Left renal cortex interstitium (tissue), 4 donors: ENCODE measurements at regions not wholly inside any gene's neighbourhood (a gene's known extent, or its start where the extent isn't known, plus 50 kb on each side); places are given as distances from the start of the nearest gene placed in this dataset.

Experiments used
- DNase-seq, 4 donors: peaks; one replicate each; pipeline ENCODE4 v3.0.0-alpha.2; 2013; ENCODE audit warnings: low read depth in 4 of 4, low spot score in 2 of 4, missing footprints in 1 of 4

DNA sequence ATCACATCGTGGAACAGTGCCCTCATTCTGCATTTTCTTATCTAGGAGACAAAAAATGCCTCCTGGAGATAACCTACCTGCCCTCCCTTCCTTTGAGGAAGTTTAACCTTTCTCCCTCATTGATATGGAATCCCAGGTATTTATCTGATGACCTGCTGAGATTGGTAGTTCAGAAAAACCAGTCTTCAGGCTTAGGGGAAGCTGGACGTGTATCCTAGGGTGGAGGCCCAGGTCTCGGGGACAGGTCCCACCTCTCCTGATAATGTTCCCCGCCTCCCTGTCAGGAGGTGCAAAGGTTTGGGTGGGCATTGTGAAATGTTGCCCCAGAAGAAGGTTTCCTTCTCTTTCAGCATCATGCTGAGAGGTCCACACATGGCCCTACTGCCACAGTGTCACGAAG lies 186.9 kb upstream of the NAV2 start:
- DNase-seq: no peak

DNA sequence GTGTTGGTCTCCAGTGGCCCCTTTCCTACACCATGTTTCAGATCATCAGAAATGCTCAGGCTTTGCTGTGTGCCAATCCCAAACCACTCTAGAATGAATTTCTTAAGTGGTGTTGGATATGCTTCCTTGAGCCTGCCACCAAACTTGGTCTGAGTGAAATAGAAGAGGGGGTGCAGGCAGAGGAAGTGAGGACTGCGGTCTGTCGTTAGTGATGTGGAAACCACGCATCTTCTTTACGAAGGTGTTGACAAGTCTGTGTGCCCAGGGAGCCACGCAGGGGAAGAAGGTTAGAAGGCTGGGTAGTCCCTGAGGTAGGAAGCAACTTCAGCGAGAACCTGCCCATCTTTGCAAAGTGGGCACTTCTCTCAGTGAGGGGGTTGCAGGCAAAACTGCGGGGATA lies 187.4 kb upstream of the NAV2 start:
- no peak for DNase-seq

DNA sequence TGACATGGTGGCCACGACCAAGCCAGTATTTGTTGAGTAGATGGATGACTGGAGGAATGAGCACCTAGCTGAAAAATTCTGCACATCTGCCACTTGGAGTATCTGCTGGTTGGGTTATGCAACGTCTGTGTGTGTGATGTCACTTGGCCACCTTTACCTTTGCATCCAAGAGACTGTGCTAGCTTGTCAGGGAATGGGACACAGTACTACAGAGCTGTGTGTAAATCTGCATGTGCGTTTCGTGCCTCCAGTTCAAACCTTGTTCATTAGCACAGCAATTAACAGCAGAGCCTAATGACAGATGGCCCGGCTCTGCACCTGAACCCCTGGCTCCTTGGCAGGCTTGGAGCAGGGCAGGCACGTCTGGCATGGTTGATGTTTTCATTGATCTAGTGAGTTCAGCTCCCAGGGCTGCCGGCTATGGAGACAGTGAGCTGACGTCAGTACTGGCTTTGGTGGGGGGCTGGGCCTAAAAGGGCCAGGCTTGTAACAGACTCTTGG lies 188.4 kb upstream of the NAV2 start:
- no peak for DNase-seq

DNA sequence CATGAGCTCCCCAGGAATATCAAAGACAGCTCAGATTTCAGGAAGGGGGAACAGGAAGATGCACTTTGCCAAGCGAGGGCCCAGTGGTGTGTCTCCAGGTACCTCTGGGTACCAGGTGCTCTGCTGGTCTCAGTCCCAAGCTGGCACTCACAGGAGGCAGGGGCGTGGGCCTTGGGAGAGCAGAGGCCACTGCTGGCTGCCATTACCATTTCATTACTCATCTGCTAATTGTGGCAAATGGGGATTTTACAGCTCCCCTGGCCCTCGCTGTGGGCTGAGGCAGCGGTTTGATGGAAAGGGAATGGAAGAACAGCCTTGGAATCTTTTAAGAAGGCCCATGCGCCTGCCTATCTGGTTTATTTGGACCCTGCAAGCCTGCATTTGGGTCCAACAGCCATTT lies 192.0 kb upstream of the NAV2 start:
- DNase-seq: no peak

DNA sequence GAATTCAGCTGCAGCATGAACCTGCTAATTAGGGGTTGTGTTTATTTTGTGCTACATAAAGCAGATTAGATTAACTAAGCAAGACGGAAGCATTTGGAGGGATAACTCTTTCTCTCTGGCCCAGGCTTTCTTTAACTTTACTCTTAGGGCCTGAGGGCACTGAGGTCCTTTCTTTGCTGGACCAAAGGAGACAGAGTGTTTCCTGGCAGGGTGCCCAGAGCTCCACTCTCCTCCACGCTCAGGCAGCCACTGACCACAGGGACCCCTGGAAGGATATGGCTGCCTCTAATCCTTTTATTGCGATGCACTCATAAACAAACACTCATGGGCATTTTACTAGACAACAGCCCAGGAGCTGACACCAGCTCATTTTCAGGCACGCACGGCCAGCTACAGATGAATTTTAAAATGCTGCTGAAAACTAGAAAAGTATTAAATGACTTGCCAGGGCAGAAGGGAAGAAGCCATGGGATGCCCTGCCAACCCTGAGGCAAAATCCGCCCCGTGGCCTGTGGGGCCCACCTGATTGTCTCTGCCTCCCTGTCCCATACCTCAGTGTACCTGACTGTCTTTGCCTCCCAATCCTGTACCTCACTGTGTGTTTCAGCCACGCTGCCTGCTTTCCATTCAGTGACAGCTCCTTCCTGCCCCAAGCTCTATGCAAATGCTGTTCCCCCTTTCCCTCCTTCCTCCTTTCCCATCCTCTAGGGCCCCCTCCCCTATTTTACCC lies 192.6 kb upstream of the NAV2 start:
- DNase-seq: peak in 2 of 4 donors; percentile 3 to 18

DNA sequence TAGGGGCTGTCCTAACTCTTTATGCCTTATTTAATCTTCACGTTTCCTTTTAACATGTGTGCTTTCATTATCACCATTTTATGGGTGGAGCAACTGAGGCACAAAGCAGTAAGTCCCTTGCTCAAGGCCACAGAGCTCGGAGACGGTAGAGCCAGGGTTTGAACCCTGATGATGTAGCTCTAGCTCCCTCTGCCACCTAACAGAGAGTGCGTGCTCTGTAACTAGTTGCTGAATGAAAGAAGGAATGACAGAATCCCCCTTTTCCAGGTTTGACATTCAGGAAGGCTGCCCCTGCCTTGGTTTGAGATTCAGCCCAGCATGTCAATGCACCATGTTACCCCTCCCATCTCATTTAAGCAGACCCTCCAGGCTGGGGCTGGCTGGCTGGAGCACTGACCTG lies 193.3 kb upstream of the NAV2 start:
- no peak for DNase-seq

DNA sequence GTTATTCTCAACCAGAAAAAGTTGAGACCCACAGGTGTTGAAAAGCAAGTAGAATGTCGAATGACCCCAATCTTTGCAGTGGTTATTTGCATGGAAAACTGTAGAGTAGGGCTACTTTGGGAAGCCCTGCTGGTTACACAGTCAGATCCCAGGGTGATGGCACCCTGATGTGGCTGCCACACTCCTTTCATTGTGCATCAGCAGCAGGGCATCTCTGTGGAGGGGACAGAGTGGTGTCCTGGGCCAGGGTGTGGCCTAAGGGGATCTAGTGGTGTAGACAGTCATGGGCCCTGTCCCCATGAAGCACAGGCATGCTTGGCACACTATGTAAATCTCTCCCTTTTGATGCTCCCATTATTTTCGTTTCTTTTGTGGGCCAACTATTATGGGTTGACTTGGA lies 199.4 kb upstream of the NAV2 start:
- DNase-seq: no peak

DNA sequence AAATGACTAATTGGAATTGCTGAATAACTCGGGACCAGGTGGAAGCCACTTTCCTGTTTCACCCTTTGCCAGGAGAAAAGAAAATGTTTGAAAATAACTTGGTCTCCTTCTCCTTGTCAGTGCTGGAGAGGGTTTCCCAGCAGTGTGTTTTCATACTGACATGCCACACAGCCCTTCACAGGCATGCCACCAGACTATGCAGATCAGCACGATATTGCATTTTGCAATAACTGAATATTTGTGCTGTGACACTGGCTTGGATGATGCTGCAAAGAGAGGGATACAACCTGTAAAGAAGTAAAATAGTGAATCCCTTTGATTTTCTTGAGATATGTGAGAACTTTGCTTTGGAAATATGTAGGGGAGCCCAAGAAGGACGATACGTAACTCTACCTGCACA lies 200.0 kb upstream of the NAV2 start:
- no peak for DNase-seq

DNA sequence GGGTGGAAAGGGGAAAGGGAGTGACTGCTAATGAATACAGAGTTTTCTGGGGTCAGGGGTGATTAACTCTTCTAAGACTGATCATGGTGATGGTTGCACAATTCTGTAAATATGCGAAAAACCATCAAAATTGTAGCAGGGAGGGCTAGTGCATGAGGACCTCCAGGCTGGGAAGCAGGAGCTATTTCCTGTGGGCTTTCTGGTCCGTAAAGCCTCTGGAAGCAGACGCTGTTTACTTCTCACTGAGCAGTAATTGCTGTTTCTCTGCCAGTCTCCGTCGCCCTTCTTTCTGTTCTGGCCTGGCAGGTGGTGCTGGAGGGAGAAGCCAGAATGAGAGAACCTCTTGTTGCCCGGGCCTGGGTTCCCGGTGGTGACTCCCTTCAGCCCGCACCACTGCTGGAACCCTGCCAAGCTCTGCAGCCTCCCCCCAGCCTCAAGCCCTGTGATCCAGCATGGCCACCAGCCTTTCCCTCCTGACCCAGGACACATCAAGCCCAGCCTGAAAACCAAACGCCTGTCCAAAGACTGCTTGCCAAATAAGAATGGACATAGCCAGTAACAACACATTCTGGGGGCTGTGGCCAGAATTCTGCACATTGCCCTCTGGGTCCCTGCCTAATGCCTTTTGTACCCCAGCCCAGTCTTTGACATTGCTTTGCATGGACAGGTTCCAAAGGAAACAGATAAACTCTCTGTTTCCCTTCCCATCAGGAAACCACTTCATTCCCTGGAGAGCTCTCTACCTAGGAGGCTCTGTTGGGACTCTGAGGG lies 201.0 kb upstream of the NAV2 start:
- no peak for DNase-seq

DNA sequence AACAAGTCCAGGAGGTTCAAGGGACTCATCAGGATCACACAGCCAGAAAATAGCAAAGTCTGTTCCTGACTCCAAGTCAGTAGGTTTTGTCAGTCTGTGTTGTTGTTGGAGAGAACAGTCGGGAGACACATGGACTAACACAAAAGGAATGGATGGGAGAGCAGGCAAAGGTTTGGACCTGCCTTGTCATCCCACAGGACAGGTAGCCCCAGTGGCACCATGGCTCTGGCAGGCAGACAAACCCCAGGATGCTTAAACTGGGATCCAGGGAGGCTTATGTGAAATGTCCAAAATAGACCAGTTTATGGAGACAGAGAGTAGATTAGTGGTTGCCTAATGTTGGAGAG lies 201.6 kb upstream of the NAV2 start:
- DNase-seq: no peak

DNA sequence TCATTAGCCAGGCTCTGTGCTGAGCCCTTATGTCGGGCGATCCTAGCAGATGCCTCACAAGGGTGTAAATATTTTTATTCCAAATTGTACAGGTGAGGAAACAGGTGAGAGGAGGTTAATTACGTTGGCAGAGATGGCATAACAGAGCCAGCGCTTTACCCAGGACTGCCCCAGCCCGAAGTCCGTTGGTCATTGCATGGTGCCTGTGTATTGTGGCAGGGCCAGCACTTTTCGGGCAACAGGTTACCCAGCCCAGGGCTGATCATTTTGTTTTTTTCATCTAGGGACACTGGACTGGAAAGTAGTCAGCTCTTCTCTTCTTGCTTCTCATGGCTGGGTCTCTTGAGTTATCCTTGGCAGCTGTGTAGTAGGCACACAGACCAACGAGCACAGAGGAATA lies 202.2 kb upstream of the NAV2 start:
- DNase-seq: no peak

DNA sequence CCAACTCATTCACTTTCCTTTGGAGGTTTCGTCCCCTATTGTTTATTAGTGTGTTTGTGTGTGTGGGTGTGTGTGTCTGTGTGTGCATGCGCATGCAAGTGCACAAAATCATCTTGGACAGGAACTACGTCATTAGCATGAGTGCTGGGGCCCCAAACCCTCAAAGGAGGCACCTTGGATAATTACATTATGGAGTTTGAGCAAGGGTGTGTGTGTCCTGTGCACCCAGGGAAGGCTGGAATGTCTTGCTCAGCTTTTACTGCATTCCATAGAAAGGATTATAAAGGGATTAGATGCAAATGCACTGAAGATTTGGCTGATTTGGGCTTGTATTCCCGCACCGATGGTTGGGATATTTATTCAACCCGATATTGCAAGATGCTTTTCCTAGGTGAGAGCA lies 203.4 kb upstream of the NAV2 start:
- no peak for DNase-seq

DNA sequence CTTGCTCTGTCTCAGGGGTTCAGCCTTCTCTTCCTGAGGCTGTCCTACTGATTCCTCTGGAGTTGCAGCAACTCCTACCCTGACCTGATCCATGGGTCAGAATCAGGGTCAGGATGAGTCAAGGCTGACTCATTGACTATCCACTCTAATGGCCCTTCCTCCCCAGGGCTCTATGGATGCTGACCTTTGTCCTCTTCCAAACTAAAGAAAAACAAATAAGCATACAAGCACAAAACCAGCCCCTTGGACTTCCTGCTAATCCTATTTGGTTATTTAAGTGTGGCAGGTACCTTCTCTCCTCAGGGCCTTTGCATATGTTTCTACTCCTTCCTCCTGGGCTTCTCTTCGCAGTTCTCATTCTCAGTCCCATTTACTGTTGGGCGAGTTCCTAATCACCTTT lies 204.5 kb upstream of the NAV2 start:
- no peak for DNase-seq

DNA sequence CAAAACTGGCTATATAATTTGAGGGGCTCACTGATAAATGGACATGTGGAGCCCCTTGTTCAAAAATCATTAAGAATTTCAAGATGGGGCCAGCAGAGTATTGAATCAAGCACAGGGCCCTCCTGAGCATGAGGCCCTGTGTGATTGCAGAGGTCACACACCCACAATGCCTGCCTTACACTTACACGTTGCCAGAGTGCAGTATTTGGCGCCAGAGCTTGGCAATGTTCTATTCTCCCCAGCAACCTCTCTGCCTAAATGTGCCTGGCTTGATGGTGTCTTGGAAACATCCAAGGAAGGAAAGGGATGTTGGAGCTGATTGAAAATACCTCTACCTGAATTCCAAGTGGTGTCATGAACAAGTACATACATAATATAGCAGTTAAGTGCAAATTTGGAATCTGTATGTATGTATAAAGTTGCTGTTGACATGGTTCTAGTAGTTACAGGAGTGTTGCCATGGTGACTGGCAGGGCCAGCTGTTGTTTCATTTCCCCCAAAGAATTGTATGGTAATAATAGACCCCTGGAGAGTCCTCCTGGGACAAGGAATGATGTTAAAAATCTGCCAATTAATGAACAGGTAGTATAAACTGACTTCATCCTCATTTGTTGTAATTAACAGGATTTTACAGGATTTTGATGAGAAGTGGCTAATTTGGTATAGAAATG lies 205.7 kb upstream of the NAV2 start:
- DNase-seq: no peak

DNA sequence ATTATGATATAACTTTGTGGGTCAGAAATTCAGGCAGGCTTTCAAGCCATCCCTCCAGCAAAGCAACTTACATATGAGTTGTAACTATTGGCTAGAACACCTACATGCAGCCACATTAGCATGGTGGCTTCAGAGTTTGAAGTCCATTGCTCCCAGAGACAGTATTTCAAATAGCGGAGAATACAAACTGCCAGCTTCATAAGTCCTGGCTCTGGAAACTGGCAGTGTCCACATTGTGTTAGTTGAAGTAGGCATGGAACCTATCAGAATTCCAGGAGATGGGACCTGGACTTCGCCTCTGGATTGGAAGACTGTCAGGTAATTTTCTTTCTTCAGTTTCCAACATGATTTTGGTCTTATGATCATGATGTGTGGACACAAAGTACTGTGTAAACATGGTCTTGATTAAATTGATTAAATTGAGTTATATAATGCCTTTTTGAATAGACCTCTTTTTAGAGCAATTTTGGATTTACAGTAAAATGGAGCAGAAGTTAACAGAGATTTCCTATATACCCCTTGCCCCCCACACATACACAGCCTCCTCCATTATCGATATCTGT lies 209.9 kb upstream of the NAV2 start:
- no peak for DNase-seq

DNA sequence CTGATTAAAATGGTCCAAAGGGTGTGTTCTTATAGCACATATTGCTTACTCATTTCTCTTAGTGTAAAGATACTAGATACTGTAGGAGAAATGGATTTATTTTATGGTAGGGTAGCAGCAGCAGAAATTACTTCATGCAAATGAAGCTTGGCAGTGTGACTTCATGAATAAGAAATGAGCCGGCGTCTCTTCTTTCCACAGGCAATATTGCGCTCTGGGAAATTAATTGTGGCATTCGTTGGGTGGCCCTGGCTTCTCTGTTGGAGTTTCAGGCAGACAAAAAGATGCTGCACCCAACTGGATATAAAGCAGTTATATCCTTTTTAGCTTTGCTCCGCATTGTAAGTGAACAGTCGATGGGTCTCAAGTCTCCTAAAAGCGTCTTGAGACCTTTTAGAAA lies 211.0 kb upstream of the NAV2 start:
- no peak for DNase-seq

DNA sequence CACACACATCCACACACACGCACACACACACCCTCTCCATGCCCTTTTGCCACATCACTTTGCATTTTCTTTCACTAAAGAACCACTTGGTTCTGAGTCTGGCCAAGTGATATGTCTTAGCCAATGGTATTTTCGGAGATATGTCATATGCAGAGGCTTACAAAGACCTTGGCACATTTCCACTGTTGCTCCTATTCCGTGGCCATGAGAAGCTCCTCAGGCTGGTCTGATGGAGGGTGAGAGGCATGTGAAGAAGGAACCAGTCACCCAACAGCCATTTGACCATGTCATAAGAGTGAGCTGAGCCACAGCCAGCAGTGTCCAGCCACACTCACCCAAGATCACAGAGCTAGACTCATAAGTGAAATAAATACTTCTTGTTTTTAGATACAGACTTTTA lies 212.6 kb upstream of the NAV2 start:
- no peak for DNase-seq

DNA sequence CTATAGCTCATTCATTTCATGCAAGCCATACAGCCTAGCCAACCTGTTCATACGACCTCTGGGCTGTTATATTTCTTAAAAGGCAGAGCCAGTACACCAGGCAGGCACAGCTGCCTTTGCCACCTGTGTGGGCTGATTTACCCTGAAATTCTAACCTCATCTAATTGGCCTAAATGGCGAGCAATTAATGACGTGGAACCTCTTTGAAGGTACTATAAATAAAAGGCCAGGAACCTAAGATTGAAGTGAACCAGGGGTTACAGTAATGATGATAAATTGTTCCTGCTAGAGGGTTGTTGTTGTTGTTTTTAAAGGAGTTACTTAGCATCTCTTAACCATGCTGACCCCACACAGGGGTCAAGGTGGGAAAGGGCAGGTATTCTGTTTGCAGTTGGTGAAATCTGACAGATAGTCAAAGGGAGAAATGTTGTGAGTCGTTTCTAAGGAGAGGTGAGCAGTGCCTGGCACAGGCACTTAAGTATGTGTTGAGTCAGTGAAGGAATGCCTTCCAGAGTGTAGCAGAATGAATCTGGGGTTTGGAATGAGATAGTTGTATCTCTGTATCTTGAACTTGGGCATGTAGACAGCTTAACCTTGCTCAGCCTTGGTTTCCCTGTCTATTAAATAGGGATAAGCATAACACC lies 213.5 kb upstream of the NAV2 start:
- peak; percentile 40 to 55 (median 48) for DNase-seq

DNA sequence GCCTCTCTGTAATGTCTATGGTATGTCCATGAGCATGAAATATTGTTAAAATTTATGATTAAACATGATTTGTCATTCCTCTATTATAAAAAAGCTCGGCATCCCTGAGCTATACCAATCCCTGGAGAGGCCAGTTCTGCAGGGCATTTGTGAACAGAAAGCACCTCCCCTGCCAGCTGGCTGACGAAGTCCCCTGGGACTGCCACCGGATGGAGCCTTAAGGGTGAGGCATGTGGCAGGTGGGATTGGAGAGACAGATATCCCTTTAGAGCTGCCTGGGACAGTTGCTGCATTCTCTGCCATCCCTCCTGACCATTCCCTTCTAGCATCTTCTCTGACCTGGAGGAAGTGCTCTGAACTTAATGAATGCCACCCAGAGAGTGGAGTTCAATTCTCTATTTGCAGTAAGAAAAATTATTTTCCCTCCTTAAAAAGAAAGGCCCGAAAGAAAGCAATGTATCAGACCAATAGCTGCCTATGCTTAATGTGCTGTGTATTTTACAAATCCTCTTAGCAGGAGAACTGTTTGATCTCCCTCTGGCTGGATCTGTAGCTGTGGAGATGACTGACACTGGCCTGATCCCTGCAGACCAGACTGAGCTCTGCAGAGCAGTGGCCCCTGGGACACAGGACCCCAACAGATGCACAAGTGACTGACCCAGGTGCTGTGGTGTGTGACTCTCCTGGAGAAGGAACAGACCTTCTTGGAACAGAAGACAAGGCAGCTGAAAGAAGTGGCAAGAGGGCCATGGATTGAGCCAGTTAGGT lies 219.0 kb upstream of the NAV2 start:
- DNase-seq: no peak
